ENCODE measurements at regions not wholly inside any gene's neighbourhood (a gene's known extent, or its start where the extent isn't known, plus 50 kb on each side); places are given as distances from the start of the nearest gene placed in this dataset.
"Not testable (repeated sequence)": the region's sequence is repeated elsewhere in the genome, so short reads cannot be mapped to it uniquely, and the experiment has no call there.

DNA sequence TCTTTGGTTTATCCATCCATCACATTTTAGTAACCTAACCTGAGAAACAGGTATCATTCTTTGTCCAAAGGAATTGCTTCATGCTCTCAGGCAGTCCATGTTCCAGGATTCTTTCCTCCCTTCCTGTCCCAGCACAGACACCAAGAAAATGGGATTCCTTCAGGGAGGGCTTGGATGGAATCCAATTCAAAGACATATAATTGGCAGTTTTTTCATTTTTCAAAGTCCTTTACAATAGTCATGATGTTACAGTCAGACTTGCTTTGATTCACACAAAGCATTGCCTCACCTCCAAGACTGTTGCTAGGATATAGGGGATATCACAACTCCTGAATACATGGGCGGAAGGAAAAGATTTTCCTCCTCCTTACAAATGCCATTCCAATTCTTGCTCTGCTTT lies 241.4 kb upstream of the ACVR2A start:
- no peak for DNase-seq

DNA sequence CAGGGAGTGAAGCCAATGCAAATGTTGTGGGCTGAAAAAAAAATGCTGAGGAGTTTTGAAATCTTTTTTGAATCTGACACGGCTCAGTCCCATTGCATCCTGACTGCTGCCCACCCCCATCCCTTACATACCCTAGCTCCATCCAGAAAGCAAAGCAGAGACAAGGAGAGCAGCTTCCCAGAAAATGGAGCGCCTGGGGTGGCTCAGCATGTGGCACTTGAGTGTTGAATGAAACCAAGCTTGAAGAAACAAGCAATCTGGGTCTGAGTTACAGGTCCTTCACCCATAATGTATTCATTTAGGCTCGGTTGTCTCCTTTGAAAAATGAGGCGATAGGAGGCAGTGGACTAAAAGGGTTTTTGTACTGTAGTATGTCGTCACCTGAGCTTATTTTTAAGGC lies 244.2 kb upstream of the ACVR2A start:
- no peak for DNase-seq

DNA sequence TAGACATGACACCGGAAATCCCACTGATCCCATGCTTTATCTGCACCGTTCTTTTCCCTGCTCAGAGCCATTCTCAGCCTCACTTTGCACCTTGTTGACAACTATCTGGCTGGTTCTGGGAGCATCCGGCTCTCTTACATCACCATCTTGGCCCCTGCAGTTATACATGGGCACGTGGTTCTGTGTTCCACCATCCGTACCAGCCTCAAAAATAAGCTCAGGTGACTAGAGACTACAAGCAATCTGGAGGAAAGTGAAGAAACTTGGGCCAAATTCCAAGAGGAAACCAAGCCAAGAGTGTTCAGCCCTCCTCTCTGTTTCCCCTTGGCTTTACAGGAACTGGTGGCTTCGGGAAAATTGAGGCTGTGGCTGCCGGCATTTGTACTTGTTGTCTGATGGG lies 244.6 kb upstream of the ACVR2A start:
- DNase-seq: peak; percentile 18

DNA sequence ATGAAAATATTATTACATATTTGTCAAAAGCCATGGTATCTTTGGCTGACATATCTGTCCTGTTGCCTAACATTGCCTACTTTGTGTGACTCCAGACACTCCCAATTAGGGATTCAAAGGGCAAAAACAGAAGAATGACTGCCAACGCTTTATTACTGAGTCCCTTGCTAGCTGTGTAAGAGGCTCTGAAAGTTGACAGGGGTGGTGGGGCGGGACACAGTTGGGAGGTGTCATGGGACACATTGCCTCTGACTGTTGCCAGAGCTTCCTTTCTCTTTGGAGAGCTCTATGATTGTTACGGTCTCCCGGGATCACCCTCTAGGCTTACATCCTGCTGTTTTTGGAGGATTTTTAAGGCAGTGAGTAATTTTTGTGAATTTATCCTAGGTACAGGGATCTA lies 249.6 kb upstream of the ACVR2A start:
- peak; percentile 21 for DNase-seq

DNA sequence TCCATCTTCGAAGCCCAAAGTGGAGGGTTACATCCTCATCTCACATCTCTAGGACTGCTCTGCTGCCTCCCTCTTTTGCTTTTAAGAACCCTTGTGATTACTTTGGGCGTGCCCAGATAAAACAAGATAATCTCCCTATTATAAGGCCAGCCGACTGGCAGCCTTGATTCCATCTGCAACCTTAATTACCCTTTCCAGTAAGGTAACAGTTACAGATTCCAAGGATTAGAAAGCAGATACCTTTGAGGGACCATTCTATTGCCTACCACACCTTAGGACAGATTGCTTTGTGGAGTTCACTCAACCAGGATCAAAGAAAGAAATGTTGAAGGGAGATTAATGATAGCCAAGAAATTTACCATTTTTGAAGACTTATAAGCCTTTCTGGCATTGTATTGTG lies 250.8 kb upstream of the ACVR2A start:
- DNase-seq: no peak

DNA sequence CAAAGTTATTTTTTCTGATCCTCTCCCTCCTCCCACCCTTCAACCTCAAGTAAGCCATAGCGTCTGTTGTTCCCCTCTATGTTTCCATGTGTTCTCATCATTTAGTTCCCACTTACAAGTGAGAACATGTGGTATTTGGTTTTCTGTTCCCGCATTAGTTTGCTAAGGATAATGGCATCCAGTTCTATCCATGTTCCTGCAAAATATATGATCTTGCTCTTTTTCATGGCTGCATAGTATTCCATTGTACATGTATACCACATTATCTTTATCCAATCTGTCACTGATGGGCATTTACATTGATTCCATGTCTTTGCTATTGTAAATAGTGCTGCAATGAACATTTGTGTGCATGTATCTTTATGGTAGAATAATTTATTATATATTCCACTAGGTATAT lies 252.0 kb upstream of the ACVR2A start:
- not testable (repeated sequence) for DNase-seq

DNA sequence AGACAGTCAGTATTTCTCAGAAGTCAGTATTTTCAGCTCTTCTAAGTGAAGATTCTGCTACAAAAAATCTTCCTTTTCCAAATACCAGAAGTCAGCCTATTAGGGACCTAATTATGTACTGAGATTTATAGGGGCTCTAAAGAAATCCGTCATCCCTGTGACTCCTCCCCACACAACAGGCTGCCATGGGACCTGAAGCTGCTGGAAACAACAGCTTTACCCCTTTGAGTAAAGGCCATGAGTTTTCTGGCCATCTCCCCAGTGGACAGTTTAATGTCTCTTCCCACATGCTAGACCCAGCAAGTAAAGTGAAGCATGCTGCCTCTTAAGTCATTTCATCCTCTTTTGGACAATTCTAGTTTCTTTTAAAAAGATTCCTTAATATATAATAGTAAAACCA lies 255.7 kb upstream of the ACVR2A start:
- no peak for DNase-seq

DNA sequence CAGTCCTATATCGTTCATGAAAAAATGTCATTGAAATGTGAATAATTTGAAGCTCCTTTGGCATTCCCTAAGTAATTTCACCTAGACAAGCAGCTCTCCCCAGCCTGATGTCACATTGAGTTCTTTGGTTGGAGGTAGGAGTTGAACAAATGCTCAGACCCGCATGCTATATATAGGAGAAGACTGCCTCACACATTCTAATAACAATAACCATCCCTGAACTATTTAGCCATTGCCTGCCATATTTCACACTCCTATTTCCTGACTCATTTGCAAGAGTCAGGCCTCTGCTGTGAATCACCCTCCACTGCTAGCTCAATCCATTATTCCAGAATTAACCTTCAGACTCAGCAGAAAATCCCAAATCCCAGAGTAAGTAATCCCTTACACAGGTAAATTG lies 256.6 kb upstream of the ACVR2A start:
- peak; percentile 76 for DNase-seq

DNA sequence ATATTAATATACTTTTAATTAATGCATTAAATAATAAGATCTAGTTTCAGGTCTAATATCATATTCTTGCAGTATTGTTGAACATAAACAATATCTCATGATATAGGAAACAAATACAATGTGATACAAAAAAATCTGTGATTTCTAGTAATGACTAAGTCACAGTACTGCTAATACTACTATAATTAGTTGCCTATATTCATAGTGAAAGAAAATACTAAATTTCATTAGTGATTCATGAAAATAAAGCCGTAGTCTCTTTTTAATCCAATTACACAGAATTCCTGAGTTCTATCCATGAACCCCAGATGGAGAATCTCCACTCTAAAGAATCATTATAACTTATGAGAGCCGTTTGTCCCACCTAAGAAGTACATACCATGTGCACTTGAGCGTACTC lies 266.3 kb upstream of the ACVR2A start:
- DNase-seq: no peak

DNA sequence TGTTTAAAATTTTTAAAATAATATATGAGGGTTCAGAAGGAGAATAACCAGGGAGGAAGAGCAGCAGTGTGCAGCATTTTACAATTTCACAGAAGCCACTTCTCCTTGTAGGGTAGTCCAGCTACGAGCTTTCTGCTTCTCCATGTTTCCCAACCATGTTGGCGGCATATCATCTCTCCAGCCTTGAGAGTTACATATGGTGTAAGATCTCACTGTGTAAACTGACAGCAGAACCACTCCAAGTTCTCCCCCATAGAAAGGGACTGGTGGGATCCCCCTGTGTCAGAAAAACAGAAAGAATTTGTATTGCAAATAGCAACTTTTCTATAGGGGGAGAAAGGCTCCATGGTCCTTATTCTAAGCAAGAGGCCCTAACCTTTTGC lies 266.8 kb upstream of the ACVR2A start:
- no peak for DNase-seq

DNA sequence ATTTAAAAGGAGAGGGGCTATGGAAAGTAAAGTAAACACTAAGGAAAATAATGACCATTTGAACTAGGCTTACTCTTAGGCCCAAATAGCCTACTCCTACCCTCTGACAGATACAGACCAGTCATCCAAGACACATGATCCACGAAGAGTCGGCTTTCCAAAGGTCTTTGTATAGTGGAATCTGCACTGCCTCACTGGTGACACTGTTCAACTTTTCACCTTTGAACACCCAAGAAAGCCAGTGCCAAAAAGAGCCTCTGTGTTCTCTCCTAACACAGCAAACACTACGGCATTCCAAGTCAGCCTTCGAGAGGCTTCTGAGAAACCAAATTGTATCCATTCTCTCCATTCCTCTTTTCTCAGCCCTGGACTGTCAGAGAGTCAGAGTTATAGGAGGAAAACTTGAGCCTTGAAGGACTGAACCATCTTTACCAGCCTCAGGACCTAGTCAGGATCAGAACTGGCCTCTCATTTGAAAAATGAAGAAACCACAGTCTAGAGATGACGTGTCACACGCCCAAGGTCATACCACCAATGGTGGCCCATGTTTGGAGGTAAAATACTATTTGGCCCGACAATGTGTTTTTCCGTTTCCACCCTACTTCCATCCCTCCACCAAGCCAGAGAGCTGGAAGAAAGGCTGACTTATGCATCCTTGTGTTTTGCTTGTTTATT lies 267.4 kb upstream of the ACVR2A start:
- no peak for DNase-seq

DNA sequence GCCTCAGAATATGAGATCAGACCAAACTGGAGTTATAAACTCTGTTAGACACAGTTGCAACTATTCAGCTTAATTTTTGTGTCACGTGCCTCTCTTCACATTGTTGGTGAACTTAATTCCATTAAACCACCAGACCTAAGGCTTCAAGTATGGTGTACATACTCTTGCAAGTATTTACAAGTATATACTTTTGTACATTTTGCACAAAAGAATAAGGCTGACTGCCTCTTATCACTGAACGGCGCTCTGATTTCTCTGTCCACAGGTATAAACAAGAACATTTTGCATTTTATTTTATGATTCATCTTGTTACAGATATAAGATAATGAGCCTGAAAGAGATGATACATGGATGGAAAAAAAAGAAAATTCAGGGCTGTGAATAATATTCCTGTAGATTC lies 269.7 kb upstream of the ACVR2A start:
- DNase-seq: no peak

DNA sequence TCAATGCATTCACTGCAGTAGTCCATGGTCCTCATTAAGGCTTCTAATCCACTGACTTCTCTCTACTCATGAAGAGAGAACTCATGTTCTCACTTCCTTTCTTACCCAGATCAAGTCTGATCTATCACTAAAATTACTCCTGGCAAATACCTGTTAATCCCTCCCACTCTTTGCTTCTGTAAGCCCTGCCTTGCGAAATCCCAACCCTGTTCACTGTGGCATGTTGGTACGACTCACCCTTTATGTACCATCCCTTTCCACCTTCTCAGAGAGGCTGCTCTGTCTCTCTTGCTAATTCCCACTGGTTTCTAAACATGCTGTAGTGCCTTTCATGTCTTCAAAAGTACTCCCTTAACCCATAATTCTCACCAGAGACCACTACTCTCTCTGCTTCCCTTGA lies 272.2 kb upstream of the ACVR2A start:
- no peak for DNase-seq

DNA sequence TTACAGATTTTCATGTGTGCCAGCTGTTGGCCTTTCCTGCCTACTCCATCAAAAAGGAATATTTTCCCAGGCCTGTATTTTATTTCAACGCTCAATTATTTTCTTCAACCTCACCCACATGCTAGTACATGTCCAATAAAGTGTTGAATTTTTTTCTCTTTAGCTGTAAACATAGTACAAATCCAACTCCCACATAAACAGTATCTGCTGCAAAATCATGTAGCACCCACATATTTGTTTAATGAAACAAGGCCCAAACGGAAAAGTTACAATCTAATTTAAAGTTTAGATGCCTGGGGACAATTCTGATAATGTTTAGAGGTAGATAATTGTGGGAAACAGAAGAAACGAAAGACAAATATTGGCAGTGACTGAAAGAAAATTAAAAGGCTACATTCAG lies 275.4 kb upstream of the ACVR2A start:
- DNase-seq: no peak

DNA sequence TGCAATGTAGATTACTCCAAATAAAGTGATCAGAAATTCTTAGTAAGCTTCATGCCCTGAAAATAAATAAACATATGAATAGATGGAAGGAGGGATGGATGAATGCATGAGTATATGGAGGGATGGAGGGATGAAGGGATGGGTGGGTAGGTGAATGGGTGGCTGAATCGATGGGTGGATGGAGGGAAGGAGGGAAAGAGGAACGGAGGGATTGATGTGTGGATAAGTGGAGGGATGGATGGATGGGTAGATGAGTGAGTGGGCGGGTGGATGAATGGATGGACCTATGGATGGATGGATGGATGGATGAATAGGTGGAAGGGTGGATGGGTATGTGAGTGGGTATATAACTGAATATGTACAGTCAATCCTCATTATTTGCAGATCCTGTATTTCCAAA lies 276.7 kb upstream of the ACVR2A start:
- no peak for DNase-seq

DNA sequence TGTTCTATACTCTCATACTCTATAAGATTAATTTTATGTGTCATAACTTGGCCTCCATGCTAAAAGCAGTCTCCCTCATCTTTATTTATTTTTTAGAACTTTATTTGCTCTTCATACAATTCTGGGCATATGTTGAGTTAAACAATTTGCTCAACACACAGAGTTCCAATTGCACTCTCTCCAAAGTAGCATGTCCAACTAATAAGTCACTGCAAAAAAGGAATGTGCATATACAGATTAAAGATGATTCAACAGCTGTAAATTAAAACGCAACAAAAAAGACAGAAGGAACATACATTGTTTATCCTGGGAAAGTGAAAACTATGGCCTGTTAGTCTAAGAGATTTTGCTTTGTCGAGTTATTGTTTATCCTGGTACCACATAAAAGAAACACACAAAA lies 277.7 kb upstream of the ACVR2A start:
- DNase-seq: peak; percentile 37

DNA sequence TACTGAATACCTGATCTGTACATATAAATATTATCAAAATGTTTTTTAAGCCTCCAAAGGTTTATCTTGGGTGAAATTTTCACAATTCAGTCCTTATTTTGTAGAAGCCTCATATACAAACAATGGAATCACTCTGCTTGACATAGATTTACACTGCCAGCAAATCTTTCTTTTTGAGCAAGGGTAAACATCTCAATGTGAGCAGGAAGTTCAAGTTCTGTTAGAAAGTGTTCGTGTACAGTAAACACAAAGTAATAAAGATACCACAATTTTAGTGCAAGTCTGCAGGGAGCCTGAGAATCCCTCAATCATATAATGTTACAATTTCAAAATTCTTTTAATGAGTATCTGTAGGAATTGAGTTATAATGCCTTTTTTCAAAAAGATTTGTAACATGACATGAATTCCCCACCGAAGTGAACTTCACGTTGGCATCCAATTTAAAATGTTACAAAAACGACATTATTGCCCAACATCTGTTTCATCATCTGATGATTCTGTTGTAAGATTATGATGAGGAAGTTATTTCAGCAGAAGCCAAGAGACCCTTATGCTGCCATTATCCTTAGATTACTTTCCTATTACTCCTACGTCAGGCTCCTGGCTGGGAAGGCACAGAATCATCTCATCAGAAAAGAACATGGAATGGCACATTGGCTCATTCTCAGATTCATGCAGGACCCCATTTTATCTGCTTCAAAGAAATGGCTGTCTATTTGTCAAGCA lies 283.9 kb upstream of the ACVR2A start:
- DNase-seq: no peak

DNA sequence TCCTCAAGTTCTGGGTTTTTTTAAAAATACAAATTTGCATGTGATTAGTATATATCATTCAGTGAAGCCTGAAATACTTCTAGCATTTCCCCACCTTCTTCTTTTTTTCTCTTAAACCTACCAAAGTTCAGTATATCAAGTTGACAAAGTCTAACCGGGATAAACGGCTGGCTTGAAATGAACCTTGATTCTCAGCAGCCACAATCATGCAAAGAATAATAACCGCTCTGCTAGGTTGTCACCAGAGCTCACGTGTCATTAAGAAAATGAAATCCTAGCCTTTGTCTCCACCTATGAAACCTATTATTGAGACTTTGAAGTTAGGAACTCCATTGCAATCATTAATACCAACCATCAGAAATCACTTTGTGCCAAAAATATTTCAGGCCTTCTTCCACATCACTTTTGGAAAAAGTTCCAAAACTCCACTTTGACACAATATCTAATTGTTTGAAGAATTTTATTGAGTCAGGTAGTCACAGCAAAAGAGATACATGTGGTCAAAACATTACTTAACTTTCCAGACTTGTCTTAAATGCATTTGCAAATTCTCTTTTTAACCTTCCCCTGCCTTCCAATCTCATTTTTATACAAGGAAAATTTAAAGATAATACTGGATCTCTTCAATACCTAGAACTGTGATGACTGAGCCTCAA lies 285.6 kb upstream of the ACVR2A start:
- no peak for DNase-seq

DNA sequence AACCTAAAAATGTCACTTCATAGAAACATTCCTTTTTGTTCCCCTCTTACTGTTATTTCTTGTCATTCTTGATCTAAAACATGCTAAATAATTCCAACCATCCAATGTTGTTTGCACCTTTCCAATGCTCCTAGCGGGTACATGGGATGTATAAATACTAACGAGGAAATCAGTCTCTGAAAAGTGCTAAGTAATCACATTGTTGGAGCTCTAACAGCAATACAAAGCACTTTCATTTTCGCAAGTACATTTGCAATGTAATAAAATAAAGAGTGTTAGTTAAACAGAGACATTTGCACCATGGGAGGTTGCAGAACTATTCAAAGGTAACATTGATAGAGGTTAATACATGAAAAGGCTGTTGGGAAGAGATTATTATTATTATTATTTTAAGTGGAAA lies 286.2 kb upstream of the ACVR2A start:
- DNase-seq: no peak

DNA sequence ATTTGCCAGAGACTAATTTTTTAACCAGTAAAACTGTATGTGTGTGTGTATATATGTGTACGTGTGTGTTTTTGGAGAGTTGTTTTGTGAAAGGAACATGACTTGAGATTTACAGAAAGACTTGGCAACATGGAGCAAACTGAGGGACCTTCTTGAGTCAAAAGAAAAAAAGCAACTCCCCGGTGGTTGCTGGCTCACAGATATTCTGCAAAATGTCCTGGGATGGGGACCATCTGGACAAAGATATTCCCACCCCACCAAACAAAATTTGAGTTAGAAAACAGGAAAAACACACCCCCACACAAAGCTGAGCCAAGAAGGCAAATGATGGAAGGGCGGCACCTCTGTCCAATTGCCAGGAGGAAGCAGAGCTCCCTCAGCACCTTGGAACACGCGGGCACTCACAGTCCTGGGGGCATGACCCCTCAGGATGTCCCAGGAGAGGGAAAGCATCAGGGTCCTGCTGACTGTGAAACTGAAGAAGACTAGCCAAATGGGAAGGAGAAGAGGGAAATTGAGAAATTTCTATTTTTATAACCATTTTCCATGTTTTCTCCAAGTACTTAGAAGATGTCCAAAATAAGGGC lies 290.2 kb upstream of the ACVR2A start:
- no peak for DNase-seq

DNA sequence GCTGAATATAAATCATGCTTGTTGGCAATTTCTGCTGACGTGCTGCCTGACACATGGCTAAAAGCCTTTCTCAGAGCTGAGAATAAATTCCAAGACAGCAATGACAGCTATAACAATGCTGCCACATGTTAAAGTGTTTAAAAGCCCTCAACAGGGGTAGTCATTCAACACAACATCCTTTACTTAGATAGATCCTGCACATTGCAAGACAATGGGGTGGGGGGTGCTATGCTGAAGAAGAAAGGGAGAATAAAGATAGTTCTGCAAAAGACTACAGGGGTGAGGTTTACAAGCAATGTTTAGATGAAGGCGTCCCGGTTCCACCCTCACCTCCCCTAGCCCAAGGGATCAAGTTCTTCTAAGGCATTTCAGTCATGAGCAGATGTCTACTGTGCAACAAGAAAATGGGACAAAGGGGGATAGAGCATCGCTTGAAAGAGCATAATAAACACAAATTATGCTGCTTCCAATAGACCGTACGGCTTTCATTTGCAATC lies 291.0 kb upstream of the ACVR2A start:
- no peak for DNase-seq

DNA sequence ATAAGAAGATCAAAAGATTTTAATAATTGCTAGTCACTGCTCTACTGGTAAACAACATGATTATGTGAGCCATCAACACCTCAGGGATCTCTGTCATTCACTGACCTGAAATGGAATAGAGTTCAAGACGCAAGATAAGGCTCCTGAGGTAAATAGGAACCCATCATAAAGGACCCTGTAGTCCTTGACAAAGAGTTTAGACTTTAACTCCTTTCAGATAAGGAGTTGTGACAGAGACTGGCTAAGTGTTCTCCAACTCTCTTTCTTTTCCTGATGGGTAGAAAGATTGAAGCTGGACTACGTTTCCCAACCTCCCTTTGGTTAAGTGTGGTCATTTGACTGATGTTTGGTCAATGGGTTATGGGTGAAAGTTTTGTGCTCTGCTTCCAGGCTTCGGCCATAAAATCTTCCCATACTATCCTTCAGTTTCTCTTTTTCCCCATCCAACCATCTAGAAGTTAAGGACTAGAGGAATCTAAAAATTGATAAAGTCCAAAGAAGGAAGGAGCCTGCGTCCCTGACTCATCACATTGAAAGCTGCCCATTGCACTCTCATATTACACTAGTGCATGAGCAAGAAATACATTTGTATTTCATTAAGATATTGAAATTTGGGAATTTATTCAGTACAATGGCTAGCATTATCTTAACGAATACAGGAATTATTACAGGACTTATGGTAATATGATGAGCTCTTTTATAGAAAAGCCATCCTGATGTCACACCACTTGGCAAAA lies 293.7 kb upstream of the ACVR2A start:
- DNase-seq: no peak

DNA sequence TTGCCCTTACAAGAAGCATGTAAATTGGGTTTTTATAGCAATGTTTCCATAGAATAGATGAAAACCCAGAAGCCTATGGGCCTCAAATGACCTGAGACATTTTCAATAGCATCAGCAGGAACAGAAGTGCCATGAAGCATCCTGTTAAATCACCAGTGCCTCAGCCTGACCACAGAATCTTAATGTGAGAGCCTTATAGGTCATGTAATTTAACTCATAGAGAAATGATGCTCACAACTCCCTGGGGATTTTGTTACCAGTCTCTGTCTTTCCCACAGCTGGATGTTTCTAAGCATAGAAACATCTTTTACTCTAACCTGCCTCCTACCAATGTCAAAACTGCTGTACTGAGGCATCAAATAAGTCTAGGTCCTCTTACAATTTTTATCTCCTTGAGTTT lies 295.8 kb upstream of the ACVR2A start:
- peak; percentile 36 for DNase-seq
